Glutamatergic neuron (in vitro differentiated cells): ENCODE measurements at regions not wholly inside any gene's neighbourhood (a gene's known extent, or its start where the extent isn't known, plus 50 kb on each side); places are given as distances from the start of the nearest gene placed in this dataset.

Experiments used
- DNase-seq: peaks from one replicate; pipeline ENCODE4 v3.0.0; 2022
- H3K27ac Mint-ChIP-seq: one replicate; pipeline ENCODE4 v1.8.0; 2020; ENCODE audit warnings: mild to moderate bottlenecking, mixed read lengths, inconsistent platforms; ENCODE audit not compliant: unreplicated experiment
- H3K27me3 Mint-ChIP-seq: one replicate; pipeline ENCODE4 v1.8.0; 2020; ENCODE audit warnings: mild to moderate bottlenecking, moderate library complexity, mixed read lengths, inconsistent platforms; ENCODE audit not compliant: unreplicated experiment
- H3K36me3 Mint-ChIP-seq: one replicate; pipeline ENCODE4 v1.8.0; 2020; ENCODE audit warnings: mild to moderate bottlenecking, mixed read lengths, inconsistent platforms; ENCODE audit not compliant: unreplicated experiment
- H3K4me1 Mint-ChIP-seq: one replicate; pipeline ENCODE4 v1.8.0; 2020; ENCODE audit warnings: mild to moderate bottlenecking, low read depth, mixed read lengths, inconsistent platforms; ENCODE audit not compliant: unreplicated experiment
- H3K4me3 Mint-ChIP-seq: one replicate; pipeline ENCODE4 v1.8.0; 2020; ENCODE audit warnings: mild to moderate bottlenecking, mixed read lengths, inconsistent platforms; ENCODE audit not compliant: unreplicated experiment
- H3K9me3 Mint-ChIP-seq: one replicate; pipeline ENCODE4 v1.8.0; 2020; ENCODE audit warnings: mild to moderate bottlenecking, moderate library complexity, mixed read lengths, inconsistent platforms; ENCODE audit not compliant: unreplicated experiment
- TF ChIP-seq, protein P1 (sequence below): fragments of 200-600 bp; sonication (generic); IDR thresholded peaks from one replicate; pipeline ENCODE4 v1.5.0; 2021; ENCODE audit not compliant: partially characterized antibody, unreplicated experiment

DNA sequence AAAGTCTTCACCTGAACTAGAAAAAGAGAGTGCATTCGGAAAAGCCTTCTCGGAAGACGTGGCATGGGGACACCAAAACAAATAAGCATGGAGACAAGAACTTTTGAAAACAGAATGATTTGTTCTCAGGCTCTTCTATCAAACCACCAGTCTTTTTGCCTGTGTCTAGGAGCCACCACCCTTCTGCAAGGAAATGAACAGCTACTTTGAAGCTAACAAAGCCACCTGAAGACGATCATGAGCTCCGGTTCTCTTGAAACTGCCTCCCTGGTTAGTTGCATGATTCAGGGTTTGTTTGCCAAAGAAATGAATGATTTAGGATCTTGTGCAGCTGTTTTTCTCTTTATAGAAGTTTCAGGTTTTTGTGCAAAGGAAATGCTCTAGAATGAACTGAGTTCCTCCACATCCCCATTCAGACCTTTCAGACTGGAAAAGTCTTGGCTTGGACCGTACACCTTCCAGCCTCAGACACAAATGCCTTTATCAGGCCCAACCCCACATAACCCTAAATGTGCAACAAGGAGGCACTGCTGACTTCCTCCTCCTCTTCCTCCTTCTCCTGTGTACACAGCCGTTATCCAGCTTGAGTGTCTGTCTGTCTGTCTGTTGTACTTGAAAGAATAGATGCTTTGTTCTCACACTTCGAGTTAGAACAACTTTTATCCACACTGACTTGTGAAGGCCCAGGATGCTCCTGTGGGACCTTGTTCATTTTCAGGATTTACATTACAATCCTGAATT lies 334.8 kb upstream of the KLF3 start:
- Mint-ChIP-seq H3K27ac (no peak overlapping the region), H3K27me3 (no peaks in the 10 kb centered on the region), H3K9me3 (no peaks in the 10 kb centered on the region)

DNA sequence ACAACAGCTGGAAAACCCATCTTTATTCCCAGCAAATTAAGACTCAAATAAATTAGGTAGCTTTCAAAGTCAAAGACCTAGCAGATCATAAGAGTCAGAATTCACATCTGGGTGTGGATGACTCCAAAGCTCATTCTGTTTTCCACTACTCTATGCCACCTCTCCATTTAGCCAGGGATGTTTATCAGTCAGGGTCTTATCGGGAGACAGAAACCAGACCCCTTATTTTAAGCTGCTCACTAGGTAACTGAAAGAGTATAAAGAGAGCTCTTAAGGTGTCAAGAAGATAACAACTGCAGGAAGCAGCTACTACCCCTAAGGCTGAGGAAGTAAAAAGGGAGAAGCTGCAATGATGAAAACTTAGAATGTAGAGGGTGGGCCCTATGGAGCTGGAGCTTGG lies 333.7 kb upstream of the KLF3 start:
- Mint-ChIP-seq H3K36me3 (peaks cover 5% of the 10 kb centered on the region), H3K27ac (no peak overlapping the region), H3K27me3 (no peaks in the 10 kb centered on the region), H3K4me3 (no peak overlapping the region), H3K9me3 (no peaks in the 10 kb centered on the region), H3K4me1 (peaks cover 2% of the 10 kb centered on the region)
- TF ChIP-seq, protein P1, sequence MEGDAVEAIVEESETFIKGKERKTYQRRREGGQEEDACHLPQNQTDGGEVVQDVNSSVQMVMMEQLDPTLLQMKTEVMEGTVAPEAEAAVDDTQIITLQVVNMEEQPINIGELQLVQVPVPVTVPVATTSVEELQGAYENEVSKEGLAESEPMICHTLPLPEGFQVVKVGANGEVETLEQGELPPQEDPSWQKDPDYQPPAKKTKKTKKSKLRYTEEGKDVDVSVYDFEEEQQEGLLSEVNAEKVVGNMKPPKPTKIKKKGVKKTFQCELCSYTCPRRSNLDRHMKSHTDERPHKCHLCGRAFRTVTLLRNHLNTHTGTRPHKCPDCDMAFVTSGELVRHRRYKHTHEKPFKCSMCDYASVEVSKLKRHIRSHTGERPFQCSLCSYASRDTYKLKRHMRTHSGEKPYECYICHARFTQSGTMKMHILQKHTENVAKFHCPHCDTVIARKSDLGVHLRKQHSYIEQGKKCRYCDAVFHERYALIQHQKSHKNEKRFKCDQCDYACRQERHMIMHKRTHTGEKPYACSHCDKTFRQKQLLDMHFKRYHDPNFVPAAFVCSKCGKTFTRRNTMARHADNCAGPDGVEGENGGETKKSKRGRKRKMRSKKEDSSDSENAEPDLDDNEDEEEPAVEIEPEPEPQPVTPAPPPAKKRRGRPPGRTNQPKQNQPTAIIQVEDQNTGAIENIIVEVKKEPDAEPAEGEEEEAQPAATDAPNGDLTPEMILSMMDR, result no peak
- no peak for DNase-seq

More for the DNA sequence above, 334.8 kb upstream of the KLF3 start:
- TF ChIP-seq, protein P1, result no peak
- Mint-ChIP-seq H3K4me1 (peaks cover 2% of the 10 kb centered on the region), H3K4me3 (no peak overlapping the region), H3K36me3 (peaks cover 5% of the 10 kb centered on the region)
- no peak for DNase-seq

DNA sequence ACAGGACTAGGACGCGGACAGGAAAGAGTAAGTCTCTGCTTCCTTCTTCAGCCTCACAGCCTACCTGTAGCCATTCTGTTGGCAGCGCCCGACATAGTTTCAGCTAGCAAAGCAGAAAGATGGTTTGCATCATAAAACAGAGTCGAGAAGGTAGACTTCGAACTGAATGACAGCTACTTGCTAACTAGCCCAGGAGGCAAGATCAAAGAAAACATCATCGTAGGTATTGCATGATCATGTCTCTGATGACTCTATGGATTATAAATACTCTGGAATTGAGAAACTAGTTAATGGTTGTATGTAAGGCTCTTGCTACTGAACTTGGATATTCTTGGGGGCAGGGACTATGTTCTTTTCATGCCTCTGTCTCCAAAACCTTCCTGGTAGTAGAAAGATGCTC lies 333.1 kb upstream of the KLF3 start:
- no peak for DNase-seq
- H3K9me3 Mint-ChIP-seq, result no peaks in the 10 kb centered on the region
- no peaks in the 10 kb centered on the region for H3K27me3 Mint-ChIP-seq
- no peak overlapping the region for H3K27ac Mint-ChIP-seq
- TF ChIP-seq, protein P1, result no peak
- H3K36me3 Mint-ChIP-seq, result peaks cover 2% of the 10 kb centered on the region
- peaks cover 2% of the 10 kb centered on the region for H3K4me1 Mint-ChIP-seq
- H3K4me3 Mint-ChIP-seq, result no peak overlapping the region

DNA sequence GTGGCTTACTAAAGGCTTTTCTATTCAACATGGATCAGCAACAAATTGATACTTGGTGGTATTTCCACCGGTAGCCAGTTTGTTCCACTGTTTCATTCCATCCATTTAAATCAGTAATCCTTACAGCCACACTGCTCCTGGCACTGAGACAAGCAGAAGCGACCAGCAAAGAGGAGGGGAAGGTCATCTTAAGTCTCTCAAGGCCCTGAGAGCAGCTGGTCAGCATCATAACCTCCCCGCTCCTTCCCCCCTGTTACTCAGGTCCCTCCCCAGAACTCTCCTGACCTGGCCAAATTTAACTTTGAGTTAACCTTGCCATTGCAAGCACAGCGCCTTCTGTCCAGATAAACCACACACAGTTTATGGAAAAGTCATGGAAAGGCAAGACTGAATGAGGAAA lies 331.3 kb upstream of the KLF3 start:
- Mint-ChIP-seq H3K9me3 (peaks cover 1% of the 10 kb centered on the region), H3K27ac (no peak overlapping the region), H3K4me1 (peaks cover 2% of the 10 kb centered on the region), H3K36me3 (peaks cover under 1% of the 10 kb centered on the region), H3K27me3 (no peaks in the 10 kb centered on the region), H3K4me3 (no peak overlapping the region)
- TF ChIP-seq, protein P1, result no peak
- DNase-seq, result no peak

DNA sequence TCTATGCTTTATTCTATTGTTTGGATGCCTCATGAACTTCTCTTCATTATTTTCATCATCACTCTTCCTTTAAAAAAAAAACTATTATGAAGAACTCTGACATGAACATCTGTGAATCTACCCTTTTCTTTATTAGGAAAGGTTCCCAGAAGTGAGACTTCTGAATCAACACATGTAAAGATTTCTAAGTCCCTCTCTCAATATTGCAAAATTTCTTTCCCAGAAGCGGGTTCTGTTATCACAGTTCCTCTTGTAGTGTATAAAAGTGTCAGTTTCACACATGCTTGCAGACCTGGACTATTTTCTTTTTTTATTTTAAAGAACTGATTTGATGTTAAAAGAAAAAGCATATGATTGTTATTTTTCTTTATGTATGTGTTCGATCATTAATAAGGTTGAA lies 330.8 kb upstream of the KLF3 start:
- Mint-ChIP-seq H3K27me3 (no peaks in the 10 kb centered on the region), H3K36me3 (peaks cover 5% of the 10 kb centered on the region), H3K4me3 (no peak overlapping the region), H3K9me3 (peaks cover 1% of the 10 kb centered on the region), H3K4me1 (no peaks in the 10 kb centered on the region), H3K27ac (no peak overlapping the region)
- TF ChIP-seq, protein P1, result no peak
- no peak for DNase-seq
